ENCODE measurements at regions not wholly inside any gene's neighbourhood (a gene's known extent, or its start where the extent isn't known, plus 50 kb on each side); places are given as distances from the start of the nearest gene placed in this dataset.

- Histone ChIP-seq H3K9ac (no peak overlapping the region), H3K4me2 (no peak overlapping the region), H3K4me3 (ENCODE audit: low read depth in 2 of 2, low read length in 1 of 2) (no peak overlapping the region), H3K9me3 (no peaks in the 10 kb centered on the region), H3K79me2 (ENCODE audit: insufficient read depth) (no peaks in the 10 kb centered on the region), H3K4me1 (ENCODE audit: control insufficient read depth in 1 of 2, insufficient read depth in 2 of 2, low read depth in 1 of 2, low read length in 1 of 2) (peaks cover 0 to 4% of the 10 kb centered on the region in 2 experiments; a peak in 2 of 4 replicates), H3K27ac (ENCODE audit: low read depth in 2 of 2, low read length in 1 of 2) (peak overlapping the region in 1 of 2 experiments; percentile 82; a peak in 3 of 4 replicates), H3K9me2 (no peaks in the 10 kb centered on the region), H3K27me3 (ENCODE audit: insufficient read depth) (no peaks in the 10 kb centered on the region), H3F3A (replicated peaks; ENCODE audit: insufficient read depth) (no peaks in the 10 kb centered on the region), H3K36me3 (replicated peaks in 1 of 2; ENCODE audit: control insufficient read depth in 1 of 2, insufficient read depth in 2 of 2, low read length in 1 of 2) (no peaks in the 10 kb centered on the region), H4K20me1 (ENCODE audit: insufficient read depth) (no peaks in the 10 kb centered on the region), H2AFZ (ENCODE audit: low read depth) (no peak overlapping the region)
- TF ChIP-seq EP300 (IDR thresholded peaks at IDR 0.05; ENCODE audit: borderline replicate concordance in 1 of 2, low read depth in 1 of 2, low read length in 1 of 2) (no peak), RFX5 (IDR thresholded peaks at IDR 0.05; ENCODE audit: low read length) (no peak), JUND (IDR thresholded peaks at IDR 0.05) (no peak), SMC3 (IDR thresholded peaks at IDR 0.05; ENCODE audit: low read depth, low read length) (no peak), USF1 (IDR thresholded peaks at IDR 0.05; ENCODE audit: borderline replicate concordance, low read depth) (no peak), USF2 (IDR thresholded peaks at IDR 0.05; ENCODE audit: borderline replicate concordance, low read depth, low read length) (no peak), SIN3A (IDR thresholded peaks at IDR 0.05; ENCODE audit: borderline replicate concordance, low read depth, low read length) (no peak), MAX (IDR thresholded peaks at IDR 0.05; ENCODE audit: low read depth) (no peak), POLR2AphosphoS5 (IDR thresholded peaks at IDR 0.05; ENCODE audit: low read depth, low read length) (no peak)
- CTCF ChIA-PET, result no interaction called here
- DNase-seq, result no peak
- WGBS (ENCODE audit: low lambda C conversion rate), result 86% methylated on average over 2 of the region's 2 CpGs
- POLR2A ChIA-PET, result no interaction called here
Measured at GRCh38 chr12:93050748-93051081, 121.6 kb upstream of the EEA1 start.

- Histone ChIP-seq H3K4me1 (ENCODE audit: control insufficient read depth in 1 of 2, insufficient read depth in 2 of 2, low read depth in 1 of 2, low read length in 1 of 2) (peaks cover 0 to 4% of the 10 kb centered on the region in 2 experiments; a peak in 2 of 4 replicates), H3K27ac (ENCODE audit: low read depth in 2 of 2, low read length in 1 of 2) (no peak overlapping the region), H3K79me2 (ENCODE audit: insufficient read depth) (no peaks in the 10 kb centered on the region), H2AFZ (ENCODE audit: low read depth) (no peak overlapping the region), H4K20me1 (ENCODE audit: insufficient read depth) (no peaks in the 10 kb centered on the region), H3K36me3 (replicated peaks in 1 of 2; ENCODE audit: control insufficient read depth in 1 of 2, insufficient read depth in 2 of 2, low read length in 1 of 2) (no peaks in the 10 kb centered on the region), H3F3A (replicated peaks; ENCODE audit: insufficient read depth) (no peaks in the 10 kb centered on the region), H3K9me2 (no peaks in the 10 kb centered on the region), H3K4me2 (no peak overlapping the region), H3K27me3 (ENCODE audit: insufficient read depth) (no peaks in the 10 kb centered on the region), H3K9ac (no peak overlapping the region), H3K9me3 (no peaks in the 10 kb centered on the region), H3K4me3 (ENCODE audit: low read depth in 2 of 2, low read length in 1 of 2) (no peak overlapping the region)
- DNase-seq, result no peak
- ChIA-PET POLR2A (no interaction called here), CTCF (interaction anchor here (1.3 to 2.4 kb wide), 2 partner anchors 67 to 343 kb away, joined by 4 to 5 read pairs; no protein-coding TSS in a partner anchor)
- no peak for TF ChIP-seq USF1 (IDR thresholded peaks at IDR 0.05; ENCODE audit: borderline replicate concordance, low read depth)
- no peak for TF ChIP-seq TCF12 (IDR thresholded peaks at IDR 0.05)
- no peak for TF ChIP-seq CTCF (IDR thresholded peaks at IDR 0.05)
- TF ChIP-seq EZH2phosphoT487 (IDR thresholded peaks at IDR 0.05; ENCODE audit: borderline replicate concordance, low read depth), result no peak
- TF ChIP-seq REST (IDR thresholded peaks at IDR 0.05; ENCODE audit: low read depth, low read length), result no peak
- no peak for TF ChIP-seq GABPA (IDR thresholded peaks at IDR 0.05; ENCODE audit: low read depth)
- TF ChIP-seq RAD21 (IDR thresholded peaks at IDR 0.05; ENCODE audit: low read length), result no peak
- TF ChIP-seq GATA2 (CRISPR knock-in tag; IDR thresholded peaks at IDR 0.05), result no peak
- TF ChIP-seq RFX5 (IDR thresholded peaks at IDR 0.05; ENCODE audit: low read length), result no peak
- TF ChIP-seq FOXM1 (IDR thresholded peaks at IDR 0.05; ENCODE audit: low read depth), result no peak
- no peak for TF ChIP-seq PBX3 (IDR thresholded peaks at IDR 0.05)
- TF ChIP-seq SIN3A (IDR thresholded peaks at IDR 0.05; ENCODE audit: borderline replicate concordance, low read depth, low read length), result no peak
Measured at GRCh38 chr12:93054021-93054420, 124.9 kb upstream of the EEA1 start.

Data from SK-N-SH (cell line).